K562 (cell line): ENCODE measurements at regions not wholly inside any gene's neighbourhood (a gene's known extent, or its start where the extent isn't known, plus 50 kb on each side); places are given as distances from the start of the nearest gene placed in this dataset.

ENCODE experiments used
- MTA1 ChIP-seq: fragments of 450-650 bp; IDR thresholded peaks from 2 replicates; pipeline ENCODE4 v1.6.1; 2017; ENCODE audit warnings: borderline replicate concordance
- RFX5 ChIP-seq: IDR thresholded peaks from 2 replicates; pipeline ENCODE4 v1.6.1; 2011; ENCODE audit warnings: low read depth, mild to moderate bottlenecking, improper control_type of control experiment, low read length
- ZZZ3 ChIP-seq: fragments of 450-650 bp; IDR thresholded peaks from 2 replicates; pipeline ENCODE4 v1.6.1; 2016; ENCODE audit warnings: antibody characterized with exemption, mild to moderate bottlenecking, moderate library complexity
- TF ChIP-seq, protein P1 (sequence below): fragments of 450-650 bp; IDR thresholded peaks from 2 replicates; pipeline ENCODE4 v1.7.1; 2018; ENCODE audit warnings: mild to moderate bottlenecking, low read depth; ENCODE audit not compliant: partially characterized antibody

DNA sequence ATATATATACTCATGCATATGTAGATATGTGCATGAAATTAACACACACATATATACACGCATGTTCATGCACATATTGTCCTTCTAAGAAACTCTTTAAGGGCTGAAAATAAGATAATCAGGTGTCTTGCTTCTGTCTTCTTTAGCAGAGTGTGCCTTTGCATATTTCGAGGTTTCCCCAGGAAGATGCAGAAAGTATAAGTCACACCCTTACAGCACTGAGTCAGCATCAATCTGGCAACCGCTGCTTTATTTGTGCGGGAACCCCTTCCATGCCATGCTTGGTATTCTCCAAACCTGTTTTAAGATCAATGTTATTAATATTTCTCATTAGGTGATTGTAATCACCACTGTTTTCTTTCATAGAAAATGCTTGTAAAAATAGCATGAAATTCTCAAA lies 557.9 kb downstream of the CAAP1 start:
- no peak for TF ChIP-seq MTA1
- no peak for TF ChIP-seq ZZZ3
- TF ChIP-seq, protein P1, sequence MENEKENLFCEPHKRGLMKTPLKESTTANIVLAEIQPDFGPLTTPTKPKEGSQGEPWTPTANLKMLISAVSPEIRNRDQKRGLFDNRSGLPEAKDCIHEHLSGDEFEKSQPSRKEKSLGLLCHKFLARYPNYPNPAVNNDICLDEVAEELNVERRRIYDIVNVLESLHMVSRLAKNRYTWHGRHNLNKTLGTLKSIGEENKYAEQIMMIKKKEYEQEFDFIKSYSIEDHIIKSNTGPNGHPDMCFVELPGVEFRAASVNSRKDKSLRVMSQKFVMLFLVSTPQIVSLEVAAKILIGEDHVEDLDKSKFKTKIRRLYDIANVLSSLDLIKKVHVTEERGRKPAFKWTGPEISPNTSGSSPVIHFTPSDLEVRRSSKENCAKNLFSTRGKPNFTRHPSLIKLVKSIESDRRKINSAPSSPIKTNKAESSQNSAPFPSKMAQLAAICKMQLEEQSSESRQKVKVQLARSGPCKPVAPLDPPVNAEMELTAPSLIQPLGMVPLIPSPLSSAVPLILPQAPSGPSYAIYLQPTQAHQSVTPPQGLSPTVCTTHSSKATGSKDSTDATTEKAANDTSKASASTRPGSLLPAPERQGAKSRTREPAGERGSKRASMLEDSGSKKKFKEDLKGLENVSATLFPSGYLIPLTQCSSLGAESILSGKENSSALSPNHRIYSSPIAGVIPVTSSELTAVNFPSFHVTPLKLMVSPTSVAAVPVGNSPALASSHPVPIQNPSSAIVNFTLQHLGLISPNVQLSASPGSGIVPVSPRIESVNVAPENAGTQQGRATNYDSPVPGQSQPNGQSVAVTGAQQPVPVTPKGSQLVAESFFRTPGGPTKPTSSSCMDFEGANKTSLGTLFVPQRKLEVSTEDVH, result no peak
- TF ChIP-seq RFX5, result no peak
